NCI-H2171 treated with DMSO at 0.1 percent for 48 hours (cell line): ENCODE measurements at regions not wholly inside any gene's neighbourhood (a gene's known extent, or its start where the extent isn't known, plus 50 kb on each side); places are given as distances from the start of the nearest gene placed in this dataset.

Experiments
- DNase-seq: peaks from one replicate; lab custom pipeline; 2025; lab: John Stamatoyannopoulos, UW

DNA sequence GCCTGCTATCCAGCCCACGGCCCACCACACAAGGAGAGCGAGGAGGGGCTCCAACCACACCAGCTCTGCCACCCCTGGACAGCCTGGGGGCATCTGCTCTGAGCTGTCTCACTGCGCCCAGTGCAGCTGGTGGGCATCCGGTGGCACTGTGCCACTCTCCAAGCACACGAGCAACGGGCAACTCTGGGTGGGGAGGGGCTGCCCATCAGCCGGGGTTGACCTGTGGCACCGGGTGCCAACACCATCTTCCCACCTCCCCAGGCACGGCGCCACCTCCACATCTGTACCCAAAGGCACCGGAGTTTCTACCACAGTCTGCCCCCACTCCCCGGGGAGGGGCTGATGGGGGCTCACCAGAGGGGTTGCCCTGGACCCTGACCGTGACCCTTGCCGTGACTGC, 241.8 kb downstream of the RBFOX3 start:
- DNase-seq: no peak

DNA sequence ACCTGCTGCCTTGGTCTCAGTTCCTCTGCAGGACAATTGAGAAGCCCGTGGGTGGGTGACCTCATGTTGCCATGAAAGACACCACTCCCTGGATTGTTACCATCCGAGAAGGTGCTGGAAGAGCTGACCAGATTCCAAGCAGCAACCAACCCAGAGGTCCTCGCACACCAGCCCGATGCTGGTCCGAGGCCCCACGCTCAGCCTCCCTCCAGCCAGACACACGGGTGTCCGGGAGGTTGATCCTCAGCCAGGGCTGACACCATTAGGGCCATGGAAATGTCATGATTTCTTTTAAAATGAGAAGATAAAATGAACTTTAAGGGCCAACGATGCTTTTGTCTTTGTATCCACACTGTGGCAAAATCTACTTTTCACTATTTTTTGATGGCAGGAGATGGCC, 242.3 kb downstream of the RBFOX3 start:
- no peak for DNase-seq

DNA sequence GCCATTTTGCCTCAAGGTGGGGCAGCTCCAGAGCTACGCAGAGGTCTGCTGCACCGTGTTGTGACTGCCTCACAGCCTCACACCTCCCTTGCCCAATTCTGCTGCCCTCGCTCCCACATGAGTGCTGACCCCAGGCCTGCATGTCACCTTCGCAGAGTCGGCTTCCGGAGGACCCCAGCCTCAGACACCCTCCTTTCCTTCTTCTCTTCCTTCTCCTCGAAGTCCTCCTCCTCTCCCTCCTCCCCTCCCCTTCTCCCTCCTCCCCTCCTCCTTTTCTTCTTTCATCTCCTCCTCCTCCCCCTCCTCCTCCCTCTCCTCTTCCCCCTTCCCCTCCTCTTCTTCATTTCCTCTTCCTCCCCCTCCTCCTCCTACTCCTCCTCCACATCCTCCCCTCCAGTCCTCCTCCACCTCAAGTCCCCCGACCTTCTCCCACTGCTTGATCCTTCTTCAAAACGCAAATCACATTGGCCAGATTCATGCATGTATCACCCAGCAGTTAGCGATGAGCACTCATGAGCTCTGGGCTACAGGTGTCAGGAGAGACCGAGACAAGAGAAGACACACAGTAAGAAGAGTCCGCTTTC, 243.8 kb downstream of the RBFOX3 start:
- no peak for DNase-seq

DNA sequence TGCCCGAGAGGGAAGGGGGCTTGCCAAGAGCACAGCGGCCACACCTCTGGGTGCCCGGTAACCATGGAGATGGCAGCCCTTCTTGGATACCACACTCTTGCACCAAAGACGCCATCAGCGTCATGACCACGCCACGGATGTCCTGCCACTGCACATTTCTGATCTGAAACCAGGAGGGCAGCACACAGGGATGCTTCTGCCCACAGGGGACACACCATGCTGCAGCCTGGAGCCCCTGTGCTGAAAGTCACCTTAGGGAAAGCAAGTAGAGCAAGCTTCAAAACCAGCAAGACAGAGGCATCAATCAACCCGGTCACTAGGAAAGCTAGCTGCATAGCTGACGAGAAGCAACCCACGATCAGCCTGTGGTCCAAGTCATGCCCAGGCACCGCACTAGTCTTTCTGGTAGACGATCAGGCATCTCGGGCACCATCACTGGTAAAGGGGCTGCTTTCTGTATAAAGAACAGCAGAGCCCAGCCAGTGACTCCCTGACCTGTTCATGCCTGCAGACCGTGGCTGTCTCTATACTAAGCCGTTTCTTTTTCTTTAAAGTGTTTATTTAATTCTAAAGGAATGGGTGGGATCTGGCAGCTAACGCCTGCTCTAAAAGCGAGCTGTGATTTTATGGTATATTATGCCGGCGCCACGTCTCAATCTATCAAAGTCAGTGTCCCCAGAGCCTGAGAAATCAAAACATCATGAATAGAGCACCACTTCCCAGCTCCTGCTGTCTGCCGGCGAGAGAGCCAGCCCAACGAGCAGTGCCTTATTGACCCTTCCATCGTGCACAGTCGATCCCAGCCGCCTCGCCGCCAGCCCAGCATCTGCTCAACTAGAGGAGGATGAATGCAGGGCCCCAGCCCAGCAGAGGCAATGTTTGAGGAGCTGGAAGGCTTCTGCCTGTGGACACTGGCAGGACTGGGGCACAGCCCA, 244.7 kb downstream of the RBFOX3 start:
- DNase-seq: no peak

DNA sequence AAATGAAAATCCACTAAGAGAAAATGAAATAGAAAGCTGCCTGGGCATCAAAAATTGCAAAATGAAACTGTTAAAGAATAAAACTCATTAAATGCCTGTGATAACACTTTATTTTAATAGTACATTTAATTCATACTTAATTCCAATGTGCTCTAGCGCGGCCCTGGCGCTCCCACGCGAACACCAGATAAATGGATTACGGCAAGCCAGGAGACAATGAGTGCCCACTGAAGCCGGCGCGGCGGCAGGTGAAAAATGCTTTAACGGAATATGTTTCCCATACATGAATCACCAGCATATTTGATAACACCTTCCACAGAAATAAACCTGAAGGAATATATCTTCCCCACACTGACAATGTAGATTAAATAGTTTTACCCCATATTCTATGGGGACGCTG, 245.5 kb downstream of the RBFOX3 start:
- no peak for DNase-seq

DNA sequence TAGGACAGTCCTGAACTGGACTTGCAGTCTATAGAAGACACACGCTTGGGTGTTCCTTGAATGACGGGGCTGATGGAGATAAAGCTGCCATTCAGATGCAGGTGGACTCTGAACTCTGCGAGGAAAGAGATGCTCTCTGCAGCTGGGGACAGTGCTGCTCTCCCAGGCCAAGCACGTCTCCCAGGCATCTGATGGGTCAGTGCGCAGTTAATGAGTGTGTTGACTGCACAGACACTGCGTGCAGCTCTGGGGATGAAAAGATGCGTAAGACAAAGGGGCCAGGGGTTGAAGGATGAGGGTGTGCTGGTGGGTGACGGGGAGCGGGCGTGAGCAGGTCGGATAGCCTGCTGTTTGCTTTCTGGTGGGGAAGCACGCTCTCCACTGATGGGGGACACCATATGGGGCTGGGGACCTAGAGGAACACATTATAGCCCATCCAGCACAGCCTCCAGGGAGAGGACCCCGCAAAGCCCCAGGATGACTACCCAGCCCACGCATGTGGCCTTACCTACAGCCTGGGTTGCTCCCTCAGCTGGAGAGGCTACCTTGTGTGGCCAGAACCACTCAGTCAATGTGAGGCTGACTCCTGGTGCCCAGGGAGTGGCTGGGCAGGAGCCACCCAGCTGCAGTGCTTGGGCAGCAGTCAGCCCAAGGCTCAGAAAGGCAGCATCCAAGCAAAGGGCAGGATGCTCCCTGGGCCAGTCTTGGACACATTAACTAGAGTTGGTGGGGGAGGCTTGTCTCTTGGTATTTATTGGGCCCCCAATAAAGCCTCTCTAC, 246.3 kb downstream of the RBFOX3 start:
- no peak for DNase-seq

DNA sequence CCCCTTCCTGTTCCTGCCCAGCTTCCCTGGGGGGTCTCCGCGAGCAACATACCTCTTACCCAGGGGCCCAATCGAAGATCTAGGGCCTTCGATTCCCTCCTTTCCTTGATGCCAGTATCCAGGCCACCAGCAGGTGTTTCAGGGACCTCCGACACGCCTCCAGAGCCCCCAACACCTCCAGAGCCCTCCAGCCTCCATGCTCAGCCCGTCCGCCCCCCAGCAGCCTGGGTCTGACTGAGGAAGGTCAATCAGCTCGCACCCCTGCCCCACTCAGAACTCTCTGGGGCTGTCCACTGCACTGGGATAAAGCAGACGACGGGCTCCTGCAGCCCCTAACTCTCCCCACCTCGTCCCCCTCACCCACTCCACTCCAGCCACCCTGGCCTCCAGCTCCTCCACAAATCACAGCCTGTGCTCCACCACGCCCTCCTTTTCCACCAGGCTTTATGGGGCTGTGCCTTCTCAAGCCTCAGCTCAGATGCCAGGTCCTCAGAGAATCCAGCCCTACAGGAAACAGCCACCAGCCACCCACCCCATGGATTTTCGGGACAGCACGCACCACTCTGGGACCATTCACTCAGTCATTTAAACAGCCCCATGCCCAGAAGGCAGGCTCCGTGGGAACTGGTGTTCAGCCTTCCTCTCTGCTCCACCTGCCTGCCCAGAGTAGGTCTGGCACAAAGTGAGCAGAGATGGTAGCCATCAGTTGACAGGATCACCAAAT, 247.1 kb downstream of the RBFOX3 start:
- DNase-seq: no peak

DNA sequence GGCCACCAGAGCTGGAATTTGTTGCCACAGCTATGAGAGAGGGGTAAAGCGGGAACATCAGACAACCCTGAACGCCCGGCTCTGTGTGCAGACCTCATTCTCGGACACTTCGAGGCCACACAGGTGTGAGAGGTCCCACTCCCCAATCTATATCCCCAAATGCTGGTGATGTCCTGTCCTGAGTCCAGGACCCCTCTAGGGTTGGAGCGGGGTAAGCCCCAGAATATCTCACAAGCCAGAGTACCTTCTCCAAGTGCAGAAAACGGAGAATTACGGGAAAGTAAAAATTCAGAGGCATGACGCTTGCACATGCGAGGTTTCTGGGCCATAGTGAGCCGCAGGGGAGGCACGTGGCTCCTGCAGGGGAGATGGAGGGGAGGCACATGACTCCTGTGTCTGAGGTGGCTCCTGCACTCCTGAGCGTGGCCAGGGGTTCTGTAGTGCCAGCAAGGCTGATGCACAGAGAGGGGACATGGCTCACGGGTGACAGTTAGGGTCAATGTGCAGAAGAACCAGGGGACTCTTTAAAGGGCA, 248.0 kb downstream of the RBFOX3 start:
- no peak for DNase-seq

DNA sequence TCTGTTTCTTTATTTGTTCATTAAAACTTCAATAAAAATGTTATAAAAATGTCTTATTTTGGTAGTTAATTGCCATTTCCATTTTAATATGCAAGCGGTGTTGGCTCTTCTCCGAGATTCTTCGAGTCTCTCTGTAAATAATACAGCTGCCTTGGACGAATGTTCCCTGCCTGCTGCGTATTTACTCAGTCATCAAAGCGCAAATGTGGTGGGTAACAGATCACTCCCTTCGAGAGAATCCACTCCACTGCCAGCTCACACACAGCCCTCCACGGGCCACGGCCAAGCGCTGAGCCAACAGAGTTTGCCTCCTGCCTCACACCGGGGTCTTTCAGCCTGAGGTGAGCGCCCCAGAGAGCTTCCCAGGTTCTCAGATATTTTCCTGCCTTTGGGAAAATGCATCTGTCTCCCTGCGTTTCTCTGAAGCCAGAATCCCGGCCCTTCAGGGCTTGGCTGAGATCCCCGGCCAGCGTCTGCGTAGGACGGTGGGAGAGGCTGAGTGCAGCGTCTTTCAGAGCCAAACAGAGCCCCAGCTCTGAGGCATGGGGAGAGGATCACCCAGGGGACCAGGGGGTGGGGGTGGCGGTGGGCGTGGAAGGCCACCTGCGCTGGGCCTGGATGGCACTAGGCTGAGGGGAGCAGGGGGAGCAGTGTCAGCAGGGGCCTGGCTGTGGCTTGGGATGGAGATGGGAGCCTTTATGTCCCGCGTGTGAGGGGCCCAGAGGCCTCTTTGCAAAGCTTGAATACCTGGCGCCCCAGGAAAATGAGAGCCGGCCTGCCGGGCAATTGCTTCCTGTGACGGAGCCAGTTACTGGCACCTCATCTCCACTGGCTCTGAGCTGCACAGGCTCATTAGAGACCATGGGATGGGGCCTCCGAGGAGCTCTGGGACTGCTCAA, 248.7 kb downstream of the RBFOX3 start:
- no peak for DNase-seq

DNA sequence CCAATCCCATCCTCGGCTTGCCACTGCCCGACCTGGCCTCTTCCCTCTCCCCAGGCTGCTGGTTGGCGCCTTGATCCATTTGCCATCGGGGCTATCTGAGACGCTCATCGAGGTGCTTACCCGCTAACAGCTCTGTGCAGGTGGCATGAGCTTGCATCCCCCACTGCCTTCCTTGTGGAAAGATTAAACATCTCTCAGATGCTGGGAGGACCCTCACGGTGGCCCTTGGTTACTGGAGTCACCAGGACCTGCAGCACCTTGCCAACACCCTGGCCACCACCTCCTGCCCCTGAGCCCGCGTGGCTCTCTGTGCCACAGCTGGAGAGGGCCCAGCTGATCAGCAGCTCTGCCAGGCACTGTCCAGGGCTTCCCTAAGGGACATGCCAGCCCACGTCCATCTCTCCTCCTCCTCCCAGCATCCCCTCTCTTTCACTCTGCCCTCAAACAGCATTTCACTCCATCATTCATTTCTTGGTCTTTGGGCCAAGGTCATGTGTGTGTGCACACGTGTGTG, 249.6 kb downstream of the RBFOX3 start:
- DNase-seq: no peak

DNA sequence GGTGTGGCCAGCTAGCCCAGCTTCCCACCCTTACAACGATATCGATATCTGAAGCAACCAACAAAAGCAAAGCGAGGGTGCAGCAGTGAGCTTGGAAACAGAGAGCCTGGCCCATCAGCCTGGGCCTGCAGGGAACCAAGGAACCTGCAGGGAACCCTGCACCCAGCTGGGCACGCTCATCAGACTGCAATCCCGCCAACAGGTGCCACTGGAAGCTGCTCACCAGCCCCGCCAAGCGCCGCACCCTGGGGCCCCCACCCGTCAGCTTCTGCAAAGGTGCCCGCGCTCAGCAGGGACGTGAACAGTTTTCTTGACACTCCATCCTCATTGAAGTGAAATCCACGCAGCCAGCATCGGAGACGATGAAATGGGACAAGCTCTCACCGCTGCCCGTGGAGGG, 250.7 kb downstream of the RBFOX3 start:
- peak; percentile 82 for DNase-seq

DNA sequence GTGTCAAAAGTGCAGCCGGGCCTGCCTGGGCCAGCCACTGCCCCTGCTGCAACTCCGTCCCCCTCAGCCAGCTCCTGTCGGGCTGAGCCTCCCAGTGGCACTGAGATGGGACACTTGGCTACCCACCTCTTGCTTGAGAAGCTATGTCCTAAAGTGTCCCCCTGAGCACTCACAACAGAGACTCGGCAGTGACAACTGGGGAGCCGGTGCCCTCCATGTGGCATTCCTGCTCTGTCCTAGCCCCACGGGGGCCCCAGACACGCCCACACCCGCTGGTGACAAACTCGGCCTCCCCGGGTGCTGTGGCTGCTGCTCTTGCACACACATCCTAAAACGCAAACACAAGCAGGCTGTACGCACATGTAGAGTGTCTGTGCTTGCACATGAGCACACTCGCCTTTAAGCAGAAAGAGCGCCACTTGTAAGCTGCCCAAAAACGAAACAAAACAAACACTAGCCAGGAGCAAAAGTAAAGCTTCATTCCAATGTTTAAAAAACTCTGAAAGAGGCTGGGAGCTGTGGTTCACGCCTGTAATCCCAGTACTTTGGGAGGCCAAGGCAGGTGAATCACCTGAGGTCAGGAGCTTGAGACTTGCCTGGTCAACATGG, 253.9 kb downstream of the RBFOX3 start:
- DNase-seq: no peak

DNA sequence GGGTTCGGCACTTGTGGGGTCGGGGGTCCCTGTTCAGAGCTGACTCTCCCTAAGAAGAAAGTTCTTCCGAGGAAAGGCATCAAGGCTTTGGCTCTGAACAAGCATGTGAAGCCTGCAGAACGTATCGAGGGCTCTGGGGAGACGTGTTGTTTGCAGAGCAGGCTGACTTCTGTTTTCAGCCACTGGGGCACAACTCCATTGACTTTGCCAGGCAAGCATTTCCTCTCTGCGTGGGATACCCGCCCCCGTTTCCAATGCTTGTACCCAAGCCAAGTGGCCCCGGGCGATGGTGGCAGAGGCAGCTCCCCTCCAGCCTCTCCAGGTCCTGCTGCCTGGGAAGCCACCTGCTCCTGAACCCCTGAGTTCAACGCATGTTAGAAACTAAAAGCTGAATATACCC, 255.7 kb downstream of the RBFOX3 start:
- no peak for DNase-seq

DNA sequence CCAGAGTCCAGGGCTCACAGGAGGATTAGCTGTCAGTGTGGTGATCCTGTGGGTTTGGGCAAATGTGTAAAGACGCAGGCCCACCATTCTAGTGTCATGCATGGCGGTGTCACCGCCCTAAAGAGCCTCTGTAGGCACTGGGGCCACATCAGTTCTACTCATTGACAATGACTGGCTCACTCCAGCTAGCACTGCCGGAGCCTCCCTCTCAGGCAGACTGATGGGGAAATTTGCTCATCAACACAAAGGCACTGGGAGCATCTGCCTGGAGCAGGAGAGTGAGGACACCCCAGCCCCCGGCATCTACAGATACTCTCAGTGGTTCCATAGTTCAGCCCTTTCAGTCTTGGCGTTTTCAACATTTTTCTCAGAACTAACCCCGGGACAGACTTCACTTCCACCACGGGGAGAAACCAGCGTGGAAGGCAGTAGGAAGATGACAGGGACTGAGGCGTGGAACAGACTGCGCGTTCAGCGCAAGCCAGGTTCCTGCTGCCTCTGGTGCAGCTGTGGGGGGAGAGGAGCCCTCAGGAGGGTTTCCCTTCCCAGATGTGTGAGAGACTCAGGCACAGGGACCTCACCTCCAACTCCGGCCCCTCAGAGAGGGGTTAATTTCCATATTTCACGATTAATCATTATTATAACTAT, 256.6 kb downstream of the RBFOX3 start:
- no peak for DNase-seq

DNA sequence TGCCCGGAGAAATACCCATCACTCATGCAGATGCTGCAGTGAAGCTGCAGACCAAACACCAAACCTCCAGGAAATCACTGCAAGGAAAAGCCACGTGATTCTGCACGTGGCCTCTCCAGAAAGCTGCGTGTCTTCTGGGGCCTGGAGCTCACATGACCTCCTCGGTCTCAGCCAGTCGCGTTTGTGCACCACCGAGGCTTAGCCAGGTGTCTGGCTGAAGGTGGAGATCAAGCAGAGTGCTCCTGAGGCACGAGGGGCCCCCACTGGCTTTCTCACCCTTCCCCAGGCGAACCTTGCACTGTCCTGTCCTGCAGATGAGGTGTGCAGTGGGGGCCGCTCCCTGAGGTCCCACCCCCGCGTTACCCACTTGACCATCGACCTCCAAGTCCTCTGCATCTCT, 257.3 kb downstream of the RBFOX3 start:
- no peak for DNase-seq

DNA sequence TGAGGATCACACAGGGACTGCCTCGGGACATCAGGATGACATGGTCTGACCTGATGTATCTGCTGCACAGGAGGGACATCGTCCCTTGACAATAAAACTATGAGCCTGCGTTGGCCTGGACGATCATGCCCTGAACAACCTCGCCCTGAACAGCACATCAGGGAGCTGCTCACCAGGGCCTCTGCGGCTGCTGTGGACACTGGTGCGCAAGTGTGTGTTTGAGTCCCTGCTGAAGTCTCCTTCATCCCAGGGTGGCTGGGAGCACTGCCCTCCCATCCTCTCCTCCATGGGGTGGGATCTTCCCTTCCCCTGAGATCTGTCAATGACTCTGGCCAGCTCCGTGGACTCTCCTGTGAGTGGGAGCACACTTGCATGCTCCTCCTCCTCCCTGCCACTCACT, 257.8 kb downstream of the RBFOX3 start:
- DNase-seq: no peak

DNA sequence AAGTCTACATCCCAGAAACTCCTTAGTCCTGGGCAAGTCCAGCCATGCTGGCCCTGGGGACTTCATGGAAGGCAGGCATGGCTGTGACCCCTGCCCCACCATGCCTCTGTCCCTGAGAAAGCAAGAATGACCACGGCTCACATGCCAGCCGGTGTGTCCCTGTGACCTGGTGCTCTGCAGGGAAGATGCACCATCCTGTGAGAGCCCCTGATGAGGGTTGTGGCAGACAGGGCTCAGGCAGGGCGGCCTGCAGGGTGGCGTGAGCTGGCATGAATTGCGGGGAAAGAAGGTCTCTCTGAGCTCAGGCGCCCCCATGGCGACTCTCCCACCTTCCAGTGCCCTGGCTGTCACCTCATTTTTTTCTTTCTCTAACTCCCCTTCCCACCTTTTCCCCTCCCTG, 260.3 kb downstream of the RBFOX3 start:
- DNase-seq: no peak

DNA sequence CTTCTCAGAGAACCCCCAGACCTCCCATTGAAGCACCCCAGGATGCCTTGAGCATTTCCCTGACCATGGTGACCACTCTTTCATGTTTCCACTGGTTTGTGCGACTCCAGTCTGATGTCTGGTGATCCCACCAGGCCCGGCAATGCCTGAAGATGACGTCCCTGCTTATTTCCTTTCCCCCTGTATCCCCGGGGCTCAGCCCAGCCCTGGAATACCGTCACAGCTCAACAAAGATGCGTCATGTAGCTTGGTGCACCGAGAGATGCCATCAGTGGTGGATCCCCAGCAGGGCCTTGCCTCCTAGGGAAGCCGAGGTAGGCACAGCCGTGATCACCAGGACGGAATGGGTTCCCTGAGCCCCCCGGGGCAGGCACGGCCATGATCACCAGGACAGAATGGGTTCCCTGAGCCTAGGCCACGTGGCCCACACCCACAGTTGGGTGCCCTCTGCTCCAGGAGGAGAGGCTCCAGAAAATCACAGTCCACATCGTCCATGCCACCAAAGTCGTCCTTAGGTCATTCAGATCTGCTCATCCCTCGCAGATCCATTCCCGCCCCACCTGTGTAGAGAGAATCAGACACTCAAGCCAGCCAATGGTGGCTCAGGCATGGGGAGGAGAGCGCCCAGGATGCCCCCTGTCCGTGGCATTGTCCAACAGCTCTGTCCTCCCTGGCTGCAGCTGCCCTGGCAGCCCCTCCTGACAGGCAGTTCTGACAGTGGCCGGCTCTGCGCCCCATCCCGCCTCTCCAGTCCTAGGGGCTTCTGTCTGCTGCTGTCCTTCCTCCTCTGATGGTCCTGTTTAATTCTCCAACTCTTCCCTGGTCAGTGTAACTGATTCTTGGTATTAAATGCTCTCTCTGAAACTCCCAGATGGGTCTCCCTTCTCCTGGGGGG, 261.1 kb downstream of the RBFOX3 start:
- DNase-seq: no peak

DNA sequence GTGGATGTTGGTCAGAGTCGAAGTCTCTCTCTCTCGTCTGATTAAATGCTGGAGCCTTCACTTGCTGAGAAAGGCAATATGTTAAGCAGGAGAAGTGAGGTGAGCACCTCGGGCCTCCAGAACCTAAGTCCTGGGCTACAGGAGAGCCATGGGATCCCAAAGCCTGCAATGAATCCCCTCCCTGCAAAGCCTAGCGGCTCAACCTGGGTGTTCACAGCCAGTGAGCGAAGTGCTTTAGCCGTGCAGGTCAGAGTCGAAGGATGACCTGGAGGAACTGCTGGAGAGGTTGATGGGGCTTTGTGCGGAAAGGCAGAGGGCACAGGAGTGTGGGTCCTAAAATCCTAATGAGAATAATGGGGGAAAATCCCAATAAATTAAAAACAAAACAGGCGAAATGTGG, 267.8 kb downstream of the ENGASE start:
- DNase-seq: no peak
